ENCODE measurements at regions not wholly inside any gene's neighbourhood (a gene's known extent, or its start where the extent isn't known, plus 50 kb on each side); places are given as distances from the start of the nearest gene placed in this dataset.

DNA sequence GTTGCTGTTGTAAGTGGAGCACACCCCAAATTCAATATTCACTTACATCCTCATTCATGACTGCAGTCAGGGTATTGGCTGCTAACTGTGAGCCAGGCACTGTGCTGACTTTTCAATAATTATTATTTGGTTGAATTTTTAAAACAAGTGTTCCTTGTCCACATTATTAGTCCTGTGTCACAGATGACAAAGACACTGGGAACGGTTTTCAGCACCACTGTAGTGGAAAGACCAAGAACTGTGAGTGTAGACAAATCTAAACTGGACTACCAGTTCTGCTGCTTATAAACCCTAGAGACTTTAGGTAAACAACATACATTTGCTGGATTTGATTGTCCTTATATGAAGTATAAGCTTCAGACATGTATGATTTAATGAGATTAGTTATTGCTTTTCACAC lies 197.7 kb upstream of the ROBO2 start:
- DNase-seq: no peak

DNA sequence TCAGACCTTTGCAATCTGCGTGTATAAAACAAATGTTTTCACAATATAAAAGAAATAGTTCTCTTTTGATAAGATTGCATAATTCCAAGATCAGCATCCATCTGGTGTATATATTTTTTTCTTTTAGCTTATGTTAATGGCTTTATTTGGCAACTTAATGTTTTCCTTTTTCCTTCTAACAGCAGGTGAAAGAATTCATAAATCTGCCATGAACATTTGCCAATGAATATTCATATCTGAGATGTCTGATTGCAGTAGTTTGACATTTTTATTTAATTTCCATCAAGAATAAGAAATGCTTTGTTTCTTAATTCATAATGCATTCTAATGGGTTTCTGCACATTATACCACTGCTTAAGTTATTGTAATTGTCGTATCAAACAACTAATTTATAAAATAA lies 184.4 kb upstream of the ROBO2 start:
- no peak for DNase-seq

DNA sequence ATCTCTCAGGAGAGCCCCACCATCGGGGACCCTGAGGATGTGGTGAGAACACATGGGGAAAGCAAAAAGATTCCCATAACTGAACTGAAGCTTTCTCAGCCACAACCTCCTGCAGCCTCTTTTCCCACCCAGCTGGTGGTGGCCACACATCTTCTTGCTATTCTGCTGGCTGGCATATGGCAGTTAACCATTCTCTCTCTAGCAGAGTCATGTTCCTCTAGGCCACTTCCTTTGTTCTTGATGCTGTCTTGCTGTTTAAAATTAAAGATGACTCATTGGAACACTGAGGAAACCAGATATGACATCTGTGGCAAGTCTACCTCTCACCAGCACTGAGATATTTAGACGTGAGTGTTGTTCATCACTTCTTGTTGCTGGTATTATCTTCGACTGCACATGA lies 180.3 kb upstream of the ROBO2 start:
- no peak for DNase-seq

DNA sequence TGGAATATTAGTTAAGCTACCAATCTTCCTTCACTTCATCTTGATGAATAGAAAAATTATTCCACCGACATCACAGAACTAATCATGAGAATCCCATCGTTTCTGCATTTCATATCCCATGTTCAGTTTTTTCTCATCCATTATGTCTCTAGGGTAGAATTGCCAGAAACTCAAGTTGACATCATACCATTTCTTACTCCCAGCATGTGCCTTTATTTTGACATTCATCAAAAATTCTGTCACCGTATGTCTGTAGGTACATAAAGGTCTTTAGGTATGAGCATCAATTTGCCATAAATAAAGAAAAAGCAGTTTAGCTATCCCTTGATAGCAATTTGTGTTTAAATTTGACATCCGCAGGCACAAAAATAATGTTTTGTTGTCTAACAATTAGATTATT lies 175.5 kb upstream of the ROBO2 start:
- DNase-seq: no peak

DNA sequence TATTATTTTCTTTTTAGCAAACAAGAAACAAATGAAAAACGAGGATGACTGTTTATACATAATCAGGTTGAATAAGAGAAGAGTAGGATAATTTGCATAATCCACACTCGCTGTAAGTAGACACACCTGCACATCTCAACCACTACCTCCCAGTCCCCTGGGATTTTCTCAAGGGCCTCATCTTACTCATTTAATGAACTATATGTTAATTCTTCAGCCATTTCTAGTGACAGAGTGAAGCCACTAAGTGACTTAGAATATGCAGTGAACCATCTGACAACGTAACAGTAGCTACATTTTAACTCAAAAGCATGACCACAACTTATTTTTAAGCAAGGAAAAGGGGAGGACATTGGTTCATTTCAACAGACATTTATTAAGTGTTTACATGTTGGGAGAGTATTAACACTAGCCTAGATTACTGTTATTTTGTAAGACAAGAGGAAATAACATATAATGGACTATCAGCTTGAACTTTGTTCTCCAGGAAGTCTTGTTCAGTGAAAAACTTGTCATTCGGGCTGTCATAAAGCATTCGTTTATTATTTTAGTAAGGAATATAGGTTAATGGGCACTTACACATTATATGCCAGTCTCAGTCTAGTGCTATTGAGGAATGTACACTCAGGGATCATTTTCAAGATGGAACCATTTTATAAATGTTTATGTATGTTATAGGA lies 173.0 kb upstream of the ROBO2 start:
- DNase-seq: no peak

DNA sequence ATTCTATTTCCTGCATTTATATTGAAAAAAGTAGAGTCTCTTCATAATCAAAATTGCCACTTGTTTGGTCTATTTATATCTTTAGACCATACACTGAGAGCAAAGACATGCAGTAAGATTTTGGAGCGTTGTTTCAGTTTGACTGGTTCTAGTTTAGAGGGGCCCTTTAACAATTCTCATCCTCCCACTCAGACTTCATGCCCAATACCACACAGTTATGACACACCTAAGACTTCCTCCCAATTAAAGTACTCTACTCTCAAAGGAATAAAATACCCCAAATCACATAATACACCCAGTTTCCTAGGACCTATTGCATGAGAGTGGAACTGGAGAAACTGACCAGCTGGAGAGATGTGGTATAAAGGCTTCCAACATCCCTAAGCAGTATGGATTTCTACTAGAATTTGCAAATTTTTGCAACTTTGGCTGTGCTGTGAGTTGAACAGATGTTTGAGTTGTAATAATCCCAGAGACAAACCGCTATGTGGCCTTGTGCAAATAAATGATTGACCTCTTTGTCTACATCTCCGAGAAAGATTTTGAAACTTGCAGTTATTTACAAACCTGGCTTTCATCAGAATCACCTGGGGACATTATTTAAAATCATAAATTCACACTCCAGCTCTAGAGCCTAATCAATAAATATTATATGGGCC lies 170.0 kb upstream of the ROBO2 start:
- DNase-seq: no peak

DNA sequence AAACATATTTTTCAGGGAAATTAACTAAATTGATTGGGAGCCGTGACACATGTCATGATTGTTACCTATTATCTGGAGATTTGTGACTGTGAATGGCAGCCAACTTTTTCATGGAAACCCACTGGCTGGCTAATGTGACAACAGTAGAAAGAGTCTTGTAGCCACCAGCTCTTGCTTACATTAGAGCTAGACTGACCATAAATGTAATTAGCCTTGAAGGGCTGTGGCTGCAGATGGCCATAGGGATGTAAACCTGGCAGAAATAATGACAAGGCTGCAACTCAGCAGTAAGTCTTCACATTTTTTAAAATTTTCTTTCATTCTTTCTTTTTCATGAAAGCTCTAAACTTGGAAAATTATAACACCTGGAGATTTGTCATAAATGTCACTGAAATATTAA lies 168.2 kb upstream of the ROBO2 start:
- DNase-seq: no peak

DNA sequence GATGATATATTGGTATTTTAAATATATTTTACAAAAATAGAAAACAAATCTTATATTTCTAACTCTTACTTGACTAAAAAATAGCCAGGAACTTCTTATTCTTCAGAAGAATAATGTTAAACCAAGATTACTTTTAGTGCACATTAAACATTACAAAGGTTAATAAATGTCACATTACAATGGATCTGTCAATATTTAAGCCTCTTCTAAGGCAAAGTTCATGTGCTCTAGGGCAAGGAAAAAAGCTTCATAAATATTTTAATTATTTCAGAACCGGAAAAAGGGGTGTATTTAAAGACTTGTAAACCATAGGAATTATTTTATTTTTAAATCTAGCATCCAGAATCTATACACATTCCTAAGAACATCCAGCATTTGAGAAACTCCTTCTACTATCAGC lies 166.9 kb upstream of the ROBO2 start:
- no peak for DNase-seq

DNA sequence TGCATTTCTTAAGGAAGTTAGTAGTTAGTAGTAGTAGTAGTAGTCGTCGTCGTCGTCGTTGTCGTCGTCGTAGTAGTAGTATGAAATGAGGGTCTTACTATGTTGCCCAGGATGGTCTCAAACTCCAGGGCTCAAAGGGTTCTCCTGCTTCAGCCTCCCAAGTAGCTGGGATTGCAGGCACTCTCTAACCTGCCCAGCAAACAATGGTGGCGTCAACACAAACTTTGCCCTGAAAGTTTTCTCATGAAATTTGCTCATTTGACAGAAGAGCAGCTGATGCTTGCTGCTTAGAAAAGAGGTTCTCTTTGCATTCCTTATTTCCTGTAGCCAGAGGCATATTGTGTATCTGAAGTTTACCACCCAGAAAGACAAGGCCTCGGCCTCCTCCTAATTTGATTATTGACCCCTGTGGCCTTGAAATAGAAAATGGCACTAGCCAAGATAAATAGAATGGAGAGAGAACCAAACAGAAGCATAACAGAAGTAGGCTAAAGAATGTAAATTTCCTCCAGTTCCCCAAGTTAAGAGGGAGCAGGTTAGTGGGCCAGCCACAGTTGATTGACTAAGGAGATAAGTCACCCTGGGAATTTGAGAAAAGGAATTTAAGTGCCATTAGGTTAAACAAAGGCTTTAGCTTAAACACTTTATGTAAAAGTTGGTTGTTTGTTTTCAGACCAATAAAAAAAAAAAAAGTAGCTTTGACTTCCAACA lies 166.2 kb upstream of the ROBO2 start:
- no peak for DNase-seq

DNA sequence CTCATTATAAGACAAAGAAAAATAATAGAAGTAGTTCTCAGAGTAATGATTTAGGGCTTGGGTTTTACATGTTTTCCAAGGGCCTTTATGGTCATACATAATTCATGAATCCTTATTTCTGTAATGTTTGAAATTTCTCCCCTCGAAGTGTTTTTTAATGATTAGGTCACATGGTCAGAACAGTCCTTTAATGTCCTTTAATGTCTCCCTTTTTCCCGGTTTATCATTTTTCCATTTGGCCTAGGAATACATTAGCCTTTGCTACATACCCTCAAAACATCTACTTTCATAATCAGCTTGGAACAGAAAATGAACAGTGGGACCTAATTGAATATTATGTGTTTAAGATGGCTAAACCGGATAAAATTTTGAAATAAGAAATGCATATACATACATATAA lies 159.9 kb upstream of the ROBO2 start:
- DNase-seq: no peak

DNA sequence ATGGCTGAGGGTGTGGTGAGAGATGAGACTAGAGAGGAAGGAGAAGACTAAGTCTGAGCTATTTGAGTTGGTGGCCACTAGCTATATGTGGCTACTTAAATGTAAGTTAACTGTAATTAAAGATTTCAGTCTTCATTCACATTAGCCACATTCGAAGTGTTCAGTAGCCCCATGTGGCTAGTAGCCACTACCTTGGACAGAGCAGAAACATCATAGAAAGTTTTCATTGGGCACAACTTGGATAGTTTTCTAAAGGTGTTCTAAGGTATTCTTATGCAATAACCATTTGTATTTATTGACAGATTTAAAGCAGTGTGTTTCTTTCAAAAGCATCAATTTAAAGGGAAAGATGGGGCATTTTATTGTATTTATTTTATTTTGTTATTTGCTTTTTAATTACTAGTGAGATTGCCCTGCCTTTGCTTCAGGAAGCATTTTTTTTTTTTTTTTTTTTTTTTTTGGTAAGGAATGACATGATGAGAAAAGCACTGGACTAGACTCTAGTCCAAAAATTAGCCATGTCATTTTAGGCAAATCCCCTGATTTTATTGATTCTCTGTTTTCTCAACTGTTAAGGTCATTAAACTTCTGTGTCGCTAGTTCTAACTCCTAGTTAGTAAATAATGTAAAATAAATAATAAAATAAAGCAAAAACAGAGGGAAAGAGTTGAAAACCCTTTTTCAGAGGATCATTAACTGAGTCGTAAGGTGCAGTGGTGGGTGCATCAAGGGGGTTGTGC lies 153.0 kb upstream of the ROBO2 start:
- DNase-seq: no peak

DNA sequence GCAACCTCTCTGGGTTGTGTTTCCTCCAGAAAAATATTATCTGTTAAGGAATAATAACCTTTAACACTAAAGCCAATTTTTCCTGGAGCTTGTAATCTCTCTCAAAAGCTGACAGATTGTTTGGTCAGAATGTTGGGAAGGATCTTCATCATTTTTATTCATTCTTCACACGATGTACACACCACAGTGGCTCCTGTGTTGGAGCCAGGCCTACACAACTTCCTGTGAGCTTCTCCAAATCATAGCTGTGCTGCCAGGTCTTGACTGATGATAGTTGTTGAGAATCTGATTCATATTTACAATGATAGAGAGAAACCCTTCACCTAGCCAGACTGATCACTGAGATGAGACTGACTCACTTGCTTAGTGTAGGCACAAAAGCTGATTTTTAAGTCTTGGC lies 151.0 kb upstream of the ROBO2 start:
- no peak for DNase-seq

DNA sequence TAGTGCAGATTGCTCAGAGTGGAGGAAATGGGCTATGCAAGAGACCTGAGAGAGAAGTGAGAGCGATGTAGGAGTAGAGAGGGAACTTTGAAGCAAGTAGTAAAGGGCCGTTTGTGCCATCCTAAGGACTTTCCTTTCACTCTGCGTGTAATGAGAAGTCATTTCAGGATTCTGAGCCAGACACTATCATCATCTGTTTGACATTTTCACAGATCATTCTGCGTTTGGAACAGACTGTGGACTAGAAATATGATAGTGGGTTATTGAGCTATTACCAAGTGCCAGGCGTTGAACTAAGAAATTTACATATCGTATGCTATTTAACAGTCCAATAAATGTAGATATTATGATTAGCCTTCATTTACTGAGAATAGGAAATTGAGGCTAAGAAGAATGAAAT lies 150.0 kb upstream of the ROBO2 start:
- no peak for DNase-seq

DNA sequence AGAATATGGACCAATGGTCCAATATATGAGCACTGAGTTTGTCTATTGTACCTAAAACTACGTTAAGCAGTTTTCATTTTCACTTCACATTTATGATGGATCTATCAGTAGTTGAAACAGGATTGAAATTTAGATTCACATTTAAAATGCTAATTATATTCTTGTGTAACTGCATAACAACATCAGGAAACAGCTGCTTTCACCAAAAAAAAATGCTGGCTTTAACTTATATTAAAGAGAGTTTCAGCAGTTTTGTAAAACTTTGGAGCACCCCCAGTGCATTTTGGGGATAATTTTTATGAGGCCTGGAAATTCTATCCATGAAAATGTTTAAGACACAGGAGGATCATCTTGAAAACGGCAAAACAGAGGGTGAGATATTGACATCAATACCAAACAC lies 142.8 kb upstream of the ROBO2 start:
- no peak for DNase-seq

DNA sequence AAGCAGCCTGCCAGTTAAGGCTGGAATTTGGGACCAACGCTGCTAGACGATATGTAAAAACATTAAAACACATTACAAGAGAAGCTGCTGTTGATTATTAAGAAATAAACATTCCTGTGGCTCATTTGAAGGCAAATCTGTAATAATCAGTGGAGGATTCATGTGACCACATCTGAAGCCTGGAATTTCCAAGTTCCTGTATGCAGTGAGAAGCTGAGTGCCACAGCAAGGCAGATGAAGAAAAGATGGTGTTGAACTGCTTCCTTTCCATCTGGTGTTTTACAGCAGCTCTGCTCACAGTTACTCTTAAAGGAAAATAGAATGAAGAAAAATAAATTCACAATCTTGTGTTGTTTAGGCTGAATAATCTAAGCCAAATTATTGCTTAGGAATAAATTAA lies 139.3 kb upstream of the ROBO2 start:
- no peak for DNase-seq

DNA sequence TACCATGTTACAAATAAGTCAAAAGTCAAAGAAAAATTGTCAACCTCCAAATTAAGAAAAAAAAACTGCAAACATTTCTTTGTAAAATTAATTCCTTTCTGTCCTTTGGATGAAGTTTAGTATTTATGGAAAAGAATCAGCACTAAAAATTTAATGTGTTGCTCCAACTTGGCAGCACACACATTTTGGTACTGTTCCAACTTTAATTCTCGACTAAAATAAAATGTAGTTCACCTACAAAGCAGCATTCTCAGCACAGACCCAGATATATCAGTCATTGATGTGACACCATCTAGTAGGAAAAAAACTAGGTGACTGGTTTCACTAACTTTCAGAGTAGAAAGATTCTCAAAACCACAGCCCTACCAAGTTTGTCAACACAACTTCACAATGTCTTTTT lies 131.7 kb upstream of the ROBO2 start:
- no peak for DNase-seq

DNA sequence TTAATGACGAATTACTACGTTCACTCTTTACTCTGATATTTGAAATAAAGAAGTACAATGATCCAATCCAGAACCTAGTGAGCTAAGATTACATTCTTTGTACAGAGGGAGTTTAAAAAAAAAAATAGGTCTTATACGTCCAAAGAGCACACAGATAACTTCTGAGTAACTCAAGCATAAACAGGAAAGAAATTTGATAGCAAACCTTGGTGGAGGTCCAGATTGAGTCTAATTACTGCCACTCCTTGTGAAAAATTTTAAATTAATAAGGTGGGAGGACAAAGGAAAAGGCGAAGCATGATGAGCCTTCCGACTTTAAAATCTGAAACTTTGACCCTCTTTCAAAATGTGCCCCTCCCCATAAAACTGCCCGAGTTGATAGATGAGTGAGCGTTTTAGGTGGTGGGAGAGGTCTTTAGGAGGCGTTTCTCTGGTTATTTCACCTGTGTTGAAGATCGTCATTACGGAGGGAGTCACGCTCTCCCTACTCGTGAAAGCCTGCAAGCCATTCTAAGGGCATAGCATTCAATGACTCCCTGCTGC lies 127.0 kb upstream of the ROBO2 start:
- DNase-seq: no peak

DNA sequence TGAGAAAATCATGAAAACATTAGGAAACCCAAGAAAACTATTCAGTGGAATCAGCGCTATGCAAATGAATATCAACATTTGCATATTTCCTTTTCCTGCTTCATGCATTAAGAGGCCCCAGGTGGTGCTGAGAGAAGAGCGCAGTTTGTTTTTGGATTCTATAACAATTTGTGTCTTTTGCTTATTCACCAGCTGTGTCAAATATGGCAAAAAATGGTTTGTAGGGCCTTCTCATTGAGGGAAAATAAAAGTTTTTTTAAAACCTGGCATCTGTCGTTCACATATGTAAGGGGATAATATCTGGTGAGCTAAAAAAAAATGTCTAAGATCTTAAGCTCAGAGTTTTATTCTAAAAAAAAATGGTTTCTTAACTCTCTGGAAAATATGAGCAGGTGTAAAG lies 122.5 kb upstream of the ROBO2 start:
- no peak for DNase-seq

DNA sequence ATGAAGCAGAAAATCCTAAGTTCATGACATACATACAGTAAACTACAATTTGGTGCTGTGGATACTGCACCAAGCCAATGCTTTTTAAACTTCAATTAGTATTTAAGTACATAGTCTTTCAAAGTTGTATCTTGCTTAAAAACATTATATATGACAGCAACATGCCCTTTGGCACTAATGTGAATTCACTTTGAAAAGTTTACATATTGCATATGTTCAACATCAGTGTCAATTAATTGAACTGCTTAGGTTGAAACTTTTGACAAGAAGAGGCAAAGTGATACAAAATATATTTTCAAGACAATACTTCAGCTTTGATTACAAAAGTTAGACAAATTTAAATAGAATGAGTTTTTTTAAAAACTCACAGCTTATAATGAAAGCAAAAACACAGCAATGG lies 119.4 kb upstream of the ROBO2 start:
- DNase-seq: no peak

DNA sequence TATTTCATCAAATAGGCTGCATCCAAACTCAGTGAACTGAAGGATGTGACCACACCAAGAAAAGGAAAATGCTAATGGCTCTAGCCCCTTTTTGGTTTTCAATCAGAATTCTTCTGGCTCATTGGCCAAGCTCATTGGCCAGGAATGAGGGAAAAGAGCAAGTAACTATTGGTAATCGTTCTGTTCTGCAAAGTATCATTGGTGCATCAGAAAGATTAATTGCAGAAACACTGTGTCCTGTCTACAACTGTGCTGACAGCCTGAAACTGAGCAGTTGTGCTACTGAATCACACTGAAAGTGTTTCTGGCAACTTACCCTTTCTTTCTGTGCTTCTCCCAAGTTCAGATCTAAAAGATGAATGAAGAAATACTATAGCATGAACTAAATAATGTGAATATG lies 116.4 kb upstream of the ROBO2 start:
- no peak for DNase-seq

DNA sequence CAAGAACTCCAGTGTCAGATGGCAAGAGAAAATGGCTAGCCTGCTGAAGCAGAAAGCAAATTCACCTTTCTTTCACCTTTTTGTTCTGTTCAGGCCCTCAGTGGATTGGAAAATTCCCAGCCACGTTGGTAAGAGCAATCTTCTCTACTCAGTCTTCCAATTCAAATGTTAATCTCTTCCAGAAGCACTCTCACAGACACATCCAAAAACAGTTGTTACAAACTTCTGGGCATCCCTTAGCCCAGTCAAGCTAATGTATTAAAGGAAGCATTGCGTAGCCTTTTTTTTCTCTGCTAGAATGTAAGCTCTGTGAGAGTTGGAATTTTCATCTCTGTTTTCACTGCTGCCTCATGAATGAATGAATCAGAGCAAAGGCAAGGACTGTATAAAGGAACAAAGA lies 109.2 kb upstream of the ROBO2 start:
- no peak for DNase-seq

DNA sequence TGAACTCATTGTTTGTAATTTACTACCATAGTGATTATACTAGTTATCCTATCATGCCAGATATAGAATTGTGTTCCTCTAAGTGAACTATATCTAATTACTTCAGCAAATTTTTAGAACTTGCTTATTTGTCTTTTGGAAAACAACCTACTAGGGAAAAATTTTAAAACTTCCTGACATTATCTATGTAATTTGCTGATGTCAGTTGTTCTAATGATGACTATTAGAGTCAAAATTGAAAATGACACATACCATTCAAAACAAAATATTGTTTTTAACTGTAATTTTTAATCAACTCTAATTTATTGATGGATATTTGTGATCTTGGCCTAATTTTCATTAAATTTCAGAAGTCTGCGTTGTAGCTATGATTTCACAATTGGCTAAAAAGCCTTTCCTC lies 106.7 kb upstream of the ROBO2 start:
- no peak for DNase-seq

DNA sequence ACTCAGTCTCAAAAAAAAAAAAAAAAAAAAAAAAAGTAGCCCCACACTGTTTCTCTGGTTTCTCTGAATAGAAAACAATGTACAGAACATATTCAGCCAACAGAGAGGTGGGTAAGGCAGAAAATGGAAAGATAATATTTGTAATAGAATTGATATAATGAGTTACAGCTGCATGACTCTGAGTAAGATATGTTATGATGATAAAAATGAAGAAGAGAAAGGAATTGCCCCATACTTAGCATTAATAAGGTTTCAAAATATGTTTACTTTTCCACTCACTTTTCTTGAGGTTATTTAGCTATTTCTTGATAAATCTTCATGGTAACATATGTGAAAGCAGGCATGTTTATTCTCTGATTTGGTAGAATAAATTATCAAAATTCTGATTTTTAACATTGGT lies 100.9 kb upstream of the ROBO2 start:
- DNase-seq: no peak
